GM19043 (cell line): ENCODE measurements at regions not wholly inside any gene's neighbourhood (a gene's known extent, or its start where the extent isn't known, plus 50 kb on each side); places are given as distances from the start of the nearest gene placed in this dataset.
"Not testable (repeated sequence)": the region's sequence is repeated elsewhere in the genome, so short reads cannot be mapped to it uniquely, and the experiment has no call there.

Source experiments
- ATAC-seq: cut with Tn5 transposase; IDR thresholded peaks from one replicate; pipeline ENCODE4 v1.9.1; 2021; ENCODE audit warnings: low read depth; ENCODE audit not compliant: unreplicated experiment

DNA sequence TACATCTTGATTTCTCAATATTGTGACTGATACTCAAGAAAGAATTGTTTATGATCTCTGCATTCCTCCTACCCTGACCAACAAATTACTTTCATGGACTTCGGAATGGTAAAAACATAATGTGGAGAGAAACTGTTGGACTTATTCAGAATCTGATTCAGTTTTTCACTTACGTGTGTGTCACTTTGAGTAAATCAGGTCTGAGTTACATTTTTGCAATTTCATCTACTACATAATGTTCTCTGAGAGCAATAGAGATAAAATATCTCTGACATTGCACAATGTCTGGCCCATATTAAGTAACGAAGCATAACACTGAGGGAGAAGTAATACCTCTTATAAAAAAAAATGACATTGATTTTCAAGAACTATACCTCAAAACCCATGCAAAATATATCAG lies 1337.9 kb upstream of the CHAC2 start:
- no peak for ATAC-seq

DNA sequence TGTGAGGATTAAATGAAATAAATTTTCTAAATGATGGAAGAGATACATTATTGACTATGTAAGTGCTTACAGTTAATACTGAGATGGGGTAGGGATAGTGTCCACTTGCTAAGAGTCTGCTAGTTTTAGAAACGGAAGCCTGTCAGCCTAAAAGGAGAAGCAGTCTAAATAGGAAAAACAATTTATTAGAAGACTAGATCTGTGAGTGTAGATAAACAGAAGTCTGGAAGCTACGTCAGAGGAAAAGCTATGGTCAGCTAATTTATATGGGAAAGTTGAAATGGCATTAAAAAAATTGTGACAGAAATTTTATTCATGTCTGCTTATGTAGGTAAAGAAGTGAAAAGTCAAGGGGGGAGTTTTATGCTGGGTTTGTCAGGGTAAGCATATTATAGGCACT lies 1338.4 kb upstream of the CHAC2 start:
- ATAC-seq = no peak

DNA sequence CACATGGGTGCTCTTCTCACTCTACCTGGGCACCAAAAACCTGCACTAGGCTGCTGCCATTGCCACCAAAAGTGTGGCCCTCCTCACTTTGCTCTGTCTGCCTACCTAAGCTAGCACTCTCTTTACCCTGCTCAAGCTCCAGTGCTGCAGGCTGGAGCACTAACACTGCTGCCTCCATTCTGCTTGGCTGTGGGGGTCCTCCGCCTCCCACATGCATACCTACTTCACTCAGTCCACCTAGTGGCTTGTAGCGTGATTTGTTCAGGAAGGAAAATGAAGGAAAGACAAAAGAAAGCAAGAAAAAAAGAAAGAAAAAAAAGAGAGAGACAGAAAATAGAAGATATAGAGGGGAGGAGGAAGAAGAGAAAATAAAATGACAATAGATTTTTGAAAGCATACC lies 1339.4 kb upstream of the CHAC2 start:
- ATAC-seq = no peak

DNA sequence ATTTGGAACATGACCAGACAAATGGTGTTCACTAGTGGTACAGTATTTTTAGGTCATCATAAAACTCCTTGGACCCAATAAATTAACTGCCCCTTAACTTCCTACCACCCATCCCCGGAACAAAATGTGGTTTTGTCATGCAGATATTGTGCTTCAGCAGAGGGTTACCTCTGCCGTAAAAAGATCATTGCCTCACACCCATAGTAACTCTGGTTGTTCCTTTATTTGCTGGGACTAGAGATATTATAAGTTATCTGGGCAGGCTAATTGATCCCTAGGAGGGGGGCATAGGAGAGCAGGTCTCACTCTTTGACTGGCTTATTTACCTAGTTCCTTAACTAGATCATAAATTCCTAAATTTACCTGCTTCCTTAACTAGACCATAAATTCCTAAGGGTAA lies 1343.9 kb upstream of the CHAC2 start:
- ATAC-seq = no peak

DNA sequence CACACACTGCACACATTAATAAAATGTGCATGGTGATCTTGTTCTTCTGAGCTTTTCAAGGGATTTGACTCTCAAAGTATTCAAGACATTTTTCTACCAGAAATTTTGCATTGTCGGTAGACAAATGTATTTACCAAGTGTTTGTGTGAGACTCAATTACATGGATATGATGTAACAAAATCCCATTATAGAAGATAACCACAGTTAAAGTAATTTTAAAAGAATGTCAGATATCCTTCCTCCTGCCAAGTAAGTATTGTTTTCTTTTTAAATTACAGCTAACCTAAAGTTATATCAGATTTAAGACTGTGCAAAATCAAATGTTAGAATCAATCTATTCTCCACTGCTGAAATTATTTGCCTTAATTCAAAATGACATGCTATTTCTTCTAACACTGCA lies 1344.5 kb upstream of the CHAC2 start:
- ATAC-seq = no peak

DNA sequence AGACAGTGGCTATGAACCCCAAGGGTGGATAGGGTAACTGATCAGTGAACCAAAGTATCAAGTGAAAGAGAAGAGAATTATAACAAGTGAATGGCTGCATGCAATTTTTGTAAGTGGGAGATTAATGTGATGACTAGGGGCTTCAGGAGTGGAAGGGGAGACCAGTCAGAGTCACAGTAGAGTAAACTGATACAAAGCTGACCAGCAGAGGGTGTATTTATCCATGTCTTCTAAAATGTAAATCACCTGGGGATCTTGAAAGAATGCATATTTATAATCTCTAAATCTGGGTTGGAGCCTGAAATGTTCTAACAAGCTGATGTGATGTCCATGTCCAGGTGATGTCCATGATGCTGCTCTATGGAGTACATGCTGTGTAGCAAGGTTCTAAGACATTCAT lies 1351.3 kb upstream of the CHAC2 start:
- no peak for ATAC-seq

DNA sequence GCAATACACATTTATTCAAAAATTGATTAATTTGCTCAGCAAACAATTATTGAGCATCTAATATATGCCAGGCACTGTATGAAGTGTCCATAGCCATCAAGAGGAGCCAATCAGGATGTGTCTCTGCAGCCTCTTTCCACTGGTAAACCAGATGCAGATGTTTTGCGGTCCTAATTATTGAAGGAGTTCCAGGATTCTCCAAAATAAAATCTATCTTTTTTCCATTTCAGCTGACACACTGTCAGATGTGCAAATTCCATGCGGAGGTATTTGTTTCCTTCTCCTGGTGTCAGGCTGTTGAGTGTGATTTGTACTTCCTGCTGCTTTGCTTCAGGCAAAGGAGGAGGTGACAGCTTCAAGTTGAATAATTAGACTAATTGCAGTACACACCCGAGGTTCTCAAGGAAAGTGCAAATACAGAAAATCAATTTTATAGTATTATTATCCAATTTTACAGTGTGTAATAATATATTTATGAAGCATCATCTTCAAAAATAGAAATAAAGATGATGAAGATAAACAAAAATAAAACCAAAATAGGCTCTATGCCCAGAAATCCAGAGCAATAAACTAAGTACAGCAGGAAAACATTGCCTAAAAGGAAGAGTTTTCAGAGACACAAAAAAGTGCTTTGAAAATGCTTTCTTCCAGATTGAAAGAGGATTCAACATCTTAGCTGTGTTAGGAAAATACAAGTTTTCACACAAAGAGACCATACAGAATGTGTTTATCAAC lies 1352.9 kb upstream of the CHAC2 start:
- no peak for ATAC-seq

DNA sequence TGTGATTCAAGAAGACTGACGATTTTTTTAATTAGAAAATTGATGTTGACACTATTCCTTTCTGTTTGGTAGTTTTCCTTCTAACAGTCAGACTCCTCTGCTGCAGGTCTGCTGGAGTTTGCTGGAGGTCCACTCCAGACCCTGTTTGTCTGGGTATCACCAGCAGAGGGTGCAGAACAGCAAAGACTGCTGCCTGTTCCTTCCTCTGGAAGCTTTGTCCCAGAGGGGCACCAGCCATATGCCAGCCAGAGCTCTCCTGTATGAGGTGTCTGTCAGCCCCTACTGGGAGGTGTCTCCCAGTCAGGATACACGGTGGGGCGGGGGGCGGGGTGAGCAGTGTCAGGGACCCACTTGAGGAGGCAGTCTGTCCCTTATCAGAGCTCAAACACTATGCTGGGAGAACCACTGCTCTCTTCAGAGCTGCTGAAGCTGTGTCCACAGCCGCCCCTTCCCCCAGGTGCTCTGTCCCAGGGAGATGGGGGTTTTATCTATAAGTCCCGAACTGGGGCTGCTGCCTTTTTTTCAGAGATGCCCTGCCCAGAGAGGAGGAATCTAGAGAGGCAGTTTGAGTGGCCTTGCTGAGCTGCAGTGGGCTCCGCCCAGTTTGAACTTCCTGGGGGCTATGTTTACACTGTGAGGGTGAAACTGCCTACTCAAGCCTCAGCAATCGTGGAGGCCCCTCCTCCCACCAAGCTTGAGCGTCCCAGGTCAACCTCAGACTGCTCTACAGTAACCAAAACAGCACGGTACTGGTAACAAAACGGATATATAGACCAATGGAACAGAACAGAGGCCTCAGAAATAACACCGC lies 1358.1 kb upstream of the CHAC2 start:
- ATAC-seq = not testable (repeated sequence)

DNA sequence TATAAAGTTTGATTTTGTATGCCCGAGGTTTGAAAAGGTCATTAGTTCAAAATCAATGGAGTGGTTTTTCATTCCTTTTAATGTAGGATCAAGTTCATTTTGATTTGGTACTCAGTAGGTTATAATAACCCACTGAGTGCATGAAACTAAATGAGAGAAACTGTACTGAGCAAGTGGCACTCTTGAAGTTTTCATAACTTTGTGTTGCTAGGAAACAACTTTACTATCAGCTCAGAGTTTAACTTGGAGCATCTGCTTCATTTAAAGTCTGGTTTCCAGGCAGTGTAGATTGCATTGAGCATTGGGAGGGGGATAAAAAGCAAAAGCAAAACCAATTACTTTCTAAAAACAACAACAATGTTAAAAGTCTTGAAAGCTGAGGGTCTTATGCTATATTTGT lies 1361.6 kb upstream of the CHAC2 start:
- ATAC-seq = no peak

DNA sequence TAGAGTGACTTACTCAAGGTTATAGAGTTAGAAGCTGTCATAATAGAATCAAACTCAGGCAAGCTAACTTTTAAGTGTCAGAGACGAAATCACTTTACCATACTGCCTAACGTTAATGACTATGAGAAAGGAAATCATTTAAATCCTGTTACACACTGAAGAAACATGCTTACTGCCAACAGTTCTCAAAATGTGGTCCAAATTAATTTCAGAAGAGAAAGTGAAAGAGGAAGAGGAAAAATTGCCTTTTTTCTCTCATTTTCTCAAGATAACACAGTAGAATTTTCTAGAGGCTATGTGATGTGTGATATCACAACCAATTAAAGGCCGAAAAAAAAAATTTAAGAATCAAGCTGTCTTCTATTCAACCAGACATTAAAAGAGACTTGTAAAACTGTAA lies 1362.7 kb upstream of the CHAC2 start:
- ATAC-seq = no peak

DNA sequence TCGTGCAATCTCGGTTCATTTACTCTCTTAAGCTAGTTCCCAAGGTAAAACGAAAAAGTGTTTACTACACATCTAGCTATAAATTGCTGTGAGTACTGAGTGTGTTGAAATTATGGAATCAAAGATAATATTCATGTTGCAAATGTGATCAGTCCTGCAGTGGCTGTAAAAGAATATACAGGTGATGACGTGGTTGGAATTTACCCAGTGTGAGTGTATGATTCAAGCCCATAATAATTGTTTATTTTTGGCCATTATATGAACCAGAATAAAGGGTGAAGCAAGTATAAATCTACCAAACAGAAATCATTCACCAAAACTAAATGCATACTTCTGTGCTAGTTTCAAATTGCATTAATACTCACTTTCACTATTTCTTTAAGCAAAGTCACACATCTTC lies 1363.6 kb upstream of the CHAC2 start:
- ATAC-seq = no peak

DNA sequence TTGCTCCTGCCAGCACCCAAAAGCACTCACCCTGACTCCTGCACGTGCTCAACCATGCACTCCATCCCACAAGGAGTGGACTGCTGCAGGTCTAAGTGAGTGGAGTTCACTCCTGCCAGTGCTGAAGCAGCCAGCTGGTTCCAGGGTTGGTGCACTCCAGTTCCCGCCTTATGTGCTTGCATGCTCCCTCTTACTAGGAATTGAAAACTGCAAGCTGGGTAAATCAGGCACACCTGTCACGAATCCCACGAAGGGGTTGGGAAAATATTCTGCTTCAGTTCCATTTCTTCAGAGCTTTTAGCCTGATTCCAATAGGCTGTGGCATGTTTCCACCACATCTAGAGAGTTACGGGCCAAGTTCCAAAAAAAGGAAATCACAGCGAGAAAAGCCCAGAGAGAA lies 1365.5 kb upstream of the CHAC2 start:
- no peak for ATAC-seq

DNA sequence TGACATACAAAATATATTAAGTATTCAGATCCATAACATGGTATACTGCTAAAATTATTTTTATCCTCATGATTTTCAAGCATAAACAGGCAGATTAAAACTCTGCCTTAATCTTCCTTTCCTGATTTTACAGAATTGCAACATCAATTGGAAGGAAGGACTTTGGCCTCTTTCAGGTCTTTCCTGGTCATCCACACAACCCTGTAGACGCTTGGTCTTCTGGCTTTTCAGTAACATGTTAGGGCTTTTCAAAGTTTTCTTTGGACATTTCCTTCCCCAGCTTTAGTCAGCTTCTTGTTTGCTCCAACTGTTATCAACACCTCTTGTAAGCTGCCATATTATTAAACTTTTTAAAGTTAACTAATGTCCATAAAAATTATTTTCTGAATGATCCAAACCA lies 1364.9 kb upstream of the NRXN1 start:
- ATAC-seq = no peak

DNA sequence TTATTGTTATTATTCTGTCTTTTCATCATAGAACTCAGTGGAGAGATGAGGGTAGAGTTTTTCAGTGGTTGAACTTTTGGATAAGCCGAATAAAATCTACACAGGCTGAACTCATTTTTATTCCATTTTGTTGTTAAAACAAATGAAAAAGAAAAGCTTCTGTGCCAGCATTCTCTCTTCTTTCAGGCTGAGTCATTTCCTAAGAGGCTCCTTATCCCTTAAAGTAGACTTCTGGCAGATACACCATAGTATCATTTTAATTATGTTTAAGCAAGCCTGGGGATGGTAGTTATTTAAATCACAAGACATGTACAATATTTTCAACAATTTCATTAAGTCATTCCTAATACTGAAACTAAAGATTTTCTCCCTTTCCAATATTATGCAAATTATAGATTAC lies 1364.0 kb upstream of the NRXN1 start:
- no peak for ATAC-seq

DNA sequence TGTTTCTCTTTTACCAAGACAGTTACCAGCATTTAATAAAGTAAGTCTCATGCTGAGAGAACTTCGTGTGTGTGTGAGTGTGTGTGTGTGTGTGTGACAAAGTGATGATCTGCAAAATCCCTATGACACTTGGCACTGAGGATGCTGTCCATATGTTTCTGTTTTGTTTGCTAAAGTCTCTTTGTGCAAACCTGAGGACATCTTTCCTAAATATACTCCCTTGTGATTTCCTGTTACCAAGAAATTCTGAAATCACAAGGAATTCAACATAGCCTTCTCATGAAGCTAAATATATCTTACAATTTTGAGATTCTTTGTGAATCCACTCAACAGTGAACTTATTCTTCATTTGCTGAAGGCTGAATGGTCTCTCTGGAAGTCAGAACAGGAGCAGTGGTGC lies 1359.7 kb upstream of the NRXN1 start:
- no peak for ATAC-seq

DNA sequence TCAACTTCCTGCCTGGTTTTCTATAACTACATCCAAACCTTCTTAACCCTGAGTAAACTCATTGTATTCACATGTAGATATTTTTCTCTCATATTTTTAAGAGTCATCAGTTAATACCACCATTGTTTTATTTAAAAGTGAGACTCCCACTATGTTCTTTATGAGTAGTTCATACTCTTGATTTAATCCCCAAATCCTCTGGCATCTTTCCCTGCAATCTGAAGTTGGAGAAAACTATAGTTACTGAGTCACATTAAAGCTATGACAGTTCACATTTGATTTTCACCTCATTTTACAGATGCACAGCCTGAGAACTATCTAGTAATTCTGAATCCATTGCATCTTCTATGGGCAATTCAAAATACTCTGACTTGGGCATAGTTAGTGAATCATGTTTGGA lies 1358.7 kb upstream of the NRXN1 start:
- ATAC-seq = no peak

DNA sequence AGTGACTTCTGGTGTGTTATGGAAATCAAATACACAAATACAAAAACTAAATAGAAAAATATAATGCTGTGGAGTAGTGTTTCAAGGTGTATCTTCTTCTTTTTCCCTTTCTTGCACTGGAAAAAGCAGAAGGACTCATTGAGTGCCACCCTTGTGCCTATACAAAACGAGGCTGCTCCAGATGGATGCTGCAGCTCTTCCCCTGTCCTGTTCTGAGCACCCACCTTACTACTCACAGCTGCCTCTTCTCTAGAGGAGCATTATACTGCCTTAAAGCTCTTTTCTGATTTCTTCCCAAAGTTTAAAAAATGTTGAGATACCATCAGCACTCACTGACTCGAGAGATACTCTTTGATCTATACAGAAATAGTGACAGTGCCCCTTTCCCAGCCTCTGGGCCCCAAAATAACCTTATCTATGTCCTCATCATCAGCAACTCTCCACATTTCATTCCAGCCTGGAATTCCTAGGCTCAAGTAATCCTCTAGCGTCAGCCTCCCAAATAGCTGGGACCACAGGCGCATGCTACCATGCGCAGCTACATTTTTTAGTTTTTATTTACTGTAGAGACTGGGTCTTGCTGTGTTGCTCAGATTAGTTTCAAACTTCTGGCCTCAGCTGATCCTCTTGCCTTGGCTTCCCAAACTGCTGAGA lies 1356.1 kb upstream of the NRXN1 start:
- ATAC-seq = no peak

DNA sequence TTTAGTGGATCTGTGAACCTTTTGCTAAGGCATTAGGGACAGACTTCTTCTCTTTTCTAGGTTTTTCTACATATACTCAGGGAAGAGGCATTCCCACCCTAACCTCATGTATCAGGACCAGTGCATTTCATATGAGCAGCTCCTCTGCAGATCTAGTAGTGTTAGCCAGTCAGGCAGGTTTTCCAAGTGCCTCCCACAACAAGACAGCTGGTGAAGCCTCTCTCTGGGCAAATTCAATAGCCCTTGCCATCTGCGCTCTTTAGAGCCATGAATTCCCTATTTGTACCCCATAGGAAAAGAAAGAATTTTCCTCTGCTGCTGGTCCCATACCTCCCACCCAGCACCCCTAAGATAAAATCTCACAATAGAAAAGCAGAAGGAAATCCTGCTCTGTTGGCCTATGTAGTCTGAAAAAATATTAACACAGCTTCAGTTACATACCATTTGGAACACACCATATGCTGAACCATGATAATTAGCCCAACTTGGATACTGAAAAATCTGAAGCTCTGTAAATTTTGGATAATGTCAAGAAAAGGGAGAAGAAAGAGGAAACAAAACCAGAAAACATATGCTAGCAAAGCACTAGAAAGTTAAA lies 1354.6 kb upstream of the NRXN1 start:
- ATAC-seq = no peak

DNA sequence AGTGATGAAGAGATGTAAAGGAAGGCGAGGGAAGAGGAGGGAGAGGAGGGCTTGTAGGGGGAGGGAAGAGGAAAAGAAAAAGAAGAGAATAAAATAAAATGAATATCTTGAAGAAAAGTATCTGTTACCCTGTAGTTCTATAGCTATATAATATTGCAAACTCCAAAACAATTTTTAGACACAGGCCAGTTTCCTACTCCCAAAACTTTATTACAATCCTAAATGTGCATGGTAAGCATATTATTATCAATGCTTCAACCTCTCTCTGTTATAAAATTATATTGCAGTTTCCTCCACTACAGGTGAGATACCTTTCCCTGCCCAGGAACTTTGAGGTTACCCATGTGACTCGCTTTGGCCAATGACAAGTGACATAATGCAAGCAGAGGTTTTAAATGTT lies 1351.6 kb upstream of the NRXN1 start:
- ATAC-seq = no peak

DNA sequence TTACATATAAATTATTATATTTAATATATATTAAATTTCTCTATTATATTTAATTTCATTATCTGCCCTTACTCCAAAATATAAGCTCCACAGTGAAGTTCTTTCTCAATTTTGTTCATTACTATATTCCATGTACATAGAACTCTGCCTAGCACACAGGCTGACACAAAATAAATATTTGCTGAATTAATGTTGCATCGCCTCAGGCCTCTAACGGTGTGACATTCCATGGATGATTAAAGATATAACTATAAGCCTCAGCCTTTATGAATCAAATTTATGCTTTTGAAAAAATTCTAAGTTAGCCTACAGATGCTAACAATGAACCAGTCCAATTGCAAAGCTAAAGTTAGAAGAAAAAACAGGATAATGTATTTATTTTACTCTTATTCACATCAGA lies 1337.2 kb upstream of the NRXN1 start:
- ATAC-seq = no peak

DNA sequence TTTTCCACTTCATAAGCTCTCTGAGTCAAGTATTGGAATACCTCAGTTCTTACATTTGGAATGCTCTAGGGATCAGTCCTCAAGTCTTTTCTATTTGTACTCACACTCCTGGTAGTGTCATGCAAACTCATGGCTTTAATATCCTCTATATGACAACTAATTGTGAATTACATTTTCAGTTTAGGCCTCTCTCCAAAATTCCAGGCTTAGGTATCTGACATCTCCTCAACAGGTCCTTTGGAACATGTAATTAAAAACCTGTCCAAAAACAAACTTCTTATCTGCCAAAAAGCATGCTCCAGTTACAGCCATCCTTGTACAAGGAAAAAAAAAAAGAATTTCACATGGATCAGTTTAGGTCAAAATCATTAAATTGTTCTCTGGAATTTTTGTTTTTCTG lies 1336.2 kb upstream of the NRXN1 start:
- ATAC-seq = no peak
